ENCODE measurements at regions not wholly inside any gene's neighbourhood (a gene's known extent, or its start where the extent isn't known, plus 50 kb on each side); places are given as distances from the start of the nearest gene placed in this dataset.

DNA sequence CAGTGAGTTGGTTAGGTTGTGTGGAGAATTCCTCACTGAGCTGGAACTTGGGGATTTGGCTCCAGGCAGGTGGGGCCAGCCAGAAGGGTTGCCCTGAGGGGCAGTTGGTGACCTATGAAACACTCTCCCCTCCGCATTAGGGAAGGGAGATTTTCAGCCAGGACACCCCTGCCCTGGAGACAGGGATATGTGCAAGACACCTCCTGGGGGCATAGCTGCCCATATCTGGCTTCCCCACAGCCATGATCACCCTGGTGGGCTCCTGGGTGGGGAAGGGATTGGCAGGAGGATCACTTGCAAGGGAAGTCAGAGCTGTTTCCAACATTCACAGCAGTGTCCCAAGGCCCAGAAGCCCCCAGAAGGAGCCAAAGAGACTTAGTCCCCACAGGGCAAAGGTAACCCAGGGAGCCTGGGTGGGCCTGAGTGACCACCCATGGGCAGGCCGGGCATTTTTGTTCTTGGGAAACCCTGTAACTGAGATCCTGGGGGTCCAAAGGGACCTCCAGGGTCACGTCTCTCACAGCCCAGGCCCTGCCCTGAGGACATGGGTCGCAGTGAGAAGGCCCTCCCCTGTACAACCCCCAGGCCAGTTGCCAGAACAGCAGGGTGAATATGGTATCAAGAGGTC is 145.8 kb downstream of the MRPL14 start:
- Histone ChIP-seq H3K4me3 (no peak overlapping the region), H3K36me3 (no peaks in the 10 kb centered on the region), H3K27me3 (no peaks in the 10 kb centered on the region), H3K9me3 (no peaks in the 10 kb centered on the region), H3K4me1 (peaks cover 0 to 5% (median 0%) of the 10 kb centered on the region in 4 donors), H3K27ac (no peak overlapping the region)
- intact Hi-C loops (cut with DNase I; ENCODE audit: low total_unique reads): no loop called here
- WGBS, 5 donors: 89 to 100% (median 96%) methylated on average over 3 to 4 of the region's 4 CpGs
- TF ChIP-seq EP300 (IDR thresholded peaks at IDR 0.05) (no peak), POLR2AphosphoS5 (IDR thresholded peaks at IDR 0.05) (no peak), POLR2A (IDR thresholded peaks at IDR 0.05) (no peak), CTCF (IDR thresholded peaks at IDR 0.05) (no peak)
- peak in 1 of 2 donors; percentile 11 for DNase-seq

DNA sequence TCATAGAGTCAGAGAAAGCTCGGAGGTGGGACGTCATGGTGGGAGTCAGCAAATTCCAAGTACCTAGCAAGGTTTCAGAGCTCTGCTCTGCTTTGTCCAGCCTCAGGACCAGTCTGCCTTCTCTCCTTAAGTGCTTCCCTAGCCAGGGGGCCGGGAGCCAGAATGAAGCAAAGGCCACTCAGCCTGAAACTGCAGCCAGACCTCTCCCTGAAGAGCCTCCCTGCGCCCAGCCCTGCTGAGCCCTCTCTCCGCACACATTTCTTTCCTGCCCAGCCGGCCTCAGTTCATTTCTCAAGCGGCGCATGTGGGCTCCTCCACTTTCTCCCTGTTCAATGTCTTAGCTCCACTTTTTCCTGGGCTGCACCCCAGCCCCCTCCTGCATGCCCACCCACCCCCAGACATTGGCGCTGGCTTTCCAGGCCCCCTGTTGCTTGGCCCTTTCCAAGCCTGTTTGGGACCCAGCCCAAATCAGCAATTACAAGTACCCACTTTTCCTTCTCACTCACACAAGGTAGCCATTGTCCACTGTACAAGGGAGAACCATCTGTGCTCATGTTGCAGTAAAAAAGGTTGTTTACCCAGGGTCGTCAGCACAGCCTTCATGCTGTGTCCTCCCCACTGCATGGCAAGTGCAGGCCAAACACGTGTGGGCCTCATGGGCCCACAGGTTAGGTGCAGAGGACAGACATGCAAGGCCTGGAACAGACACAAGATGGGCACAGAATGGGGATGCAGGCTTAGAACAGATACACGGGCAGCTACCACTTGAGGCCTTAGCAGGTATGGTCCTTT is 147.1 kb downstream of the MRPL14 start:
- DNase-seq: peak in 1 of 2 donors; percentile 40
- intact Hi-C loops (cut with DNase I; ENCODE audit: low total_unique reads): no loop called here
- no peak overlapping the region for H3K27ac ChIP-seq
- H3K4me1 ChIP-seq: peaks cover 0 to 5% (median 0%) of the 10 kb centered on the region in 4 donors
- TF ChIP-seq POLR2A (IDR thresholded peaks at IDR 0.05) (no peak), CTCF (IDR thresholded peaks at IDR 0.05) (no peak), POLR2AphosphoS5 (IDR thresholded peaks at IDR 0.05) (no peak)
- no peak overlapping the region for H3K4me3 ChIP-seq
- H3K9me3 ChIP-seq: no peaks in the 10 kb centered on the region
- H3K27me3 ChIP-seq: no peaks in the 10 kb centered on the region
- 83 to 89% (median 87%) methylated on average over 12 of the region's 12 CpGs for WGBS, 5 donors
- no peaks in the 10 kb centered on the region for H3K36me3 ChIP-seq

GRCh38 chr6:43979525-43979924 is 147.7 kb downstream of the MRPL14 start:
- DNase-seq: no peak
- intact Hi-C loops (cut with DNase I; ENCODE audit: low total_unique reads): no loop called here
- TF ChIP-seq POLR2A (IDR thresholded peaks at IDR 0.05) (no peak), EP300 (IDR thresholded peaks at IDR 0.05) (no peak), CTCF (IDR thresholded peaks at IDR 0.05) (no peak), POLR2AphosphoS5 (IDR thresholded peaks at IDR 0.05) (no peak)

GRCh38 chr6:43978473-43979346 is 148.5 kb downstream of the MRPL14 start:
- intact Hi-C loops (cut with DNase I; ENCODE audit: low total_unique reads): no loop called here
- H3K27ac ChIP-seq: no peak overlapping the region
- DNase-seq: no peak
- no peaks in the 10 kb centered on the region for H3K27me3 ChIP-seq
- 84 to 90% (median 87%) methylated on average over 11 to 13 of the region's 13 CpGs for whole genome bisulfite sequencing, 5 donors
- peaks cover 0 to 5% (median 2%) of the 10 kb centered on the region in 4 donors for H3K4me1 ChIP-seq
- no peak overlapping the region for H3K4me3 ChIP-seq
- H3K9me3 ChIP-seq: no peaks in the 10 kb centered on the region
- no peaks in the 10 kb centered on the region for H3K36me3 ChIP-seq
- TF ChIP-seq POLR2A (IDR thresholded peaks at IDR 0.05) (no peak), EP300 (IDR thresholded peaks at IDR 0.05) (no peak), CTCF (IDR thresholded peaks at IDR 0.05) (no peak), POLR2AphosphoS5 (IDR thresholded peaks at IDR 0.05) (no peak)

More at GRCh38 chr6:43979525-43979924, 147.7 kb downstream of the MRPL14 start:
- no peaks in the 10 kb centered on the region for H3K27me3 ChIP-seq
- H3K4me3 ChIP-seq: no peak overlapping the region
- no peak overlapping the region for H3K27ac ChIP-seq
- peaks cover 0 to 5% (median 0%) of the 10 kb centered on the region in 4 donors for H3K4me1 ChIP-seq
- no peaks in the 10 kb centered on the region for H3K36me3 ChIP-seq
- WGBS, 5 donors: 82 to 88% (median 85%) methylated on average over 4 of the region's 4 CpGs
- H3K9me3 ChIP-seq: no peaks in the 10 kb centered on the region
